HG03025 (cell line): ENCODE measurements at regions not wholly inside any gene's neighbourhood (a gene's known extent, or its start where the extent isn't known, plus 50 kb on each side); places are given as distances from the start of the nearest gene placed in this dataset.

Experiments used
- ATAC-seq: cut with Tn5 transposase; IDR thresholded peaks from one replicate; pipeline ENCODE4 v1.9.1; 2021; ENCODE audit warnings: mild to moderate bottlenecking, moderate library complexity; ENCODE audit not compliant: unreplicated experiment, low FRiP score

DNA sequence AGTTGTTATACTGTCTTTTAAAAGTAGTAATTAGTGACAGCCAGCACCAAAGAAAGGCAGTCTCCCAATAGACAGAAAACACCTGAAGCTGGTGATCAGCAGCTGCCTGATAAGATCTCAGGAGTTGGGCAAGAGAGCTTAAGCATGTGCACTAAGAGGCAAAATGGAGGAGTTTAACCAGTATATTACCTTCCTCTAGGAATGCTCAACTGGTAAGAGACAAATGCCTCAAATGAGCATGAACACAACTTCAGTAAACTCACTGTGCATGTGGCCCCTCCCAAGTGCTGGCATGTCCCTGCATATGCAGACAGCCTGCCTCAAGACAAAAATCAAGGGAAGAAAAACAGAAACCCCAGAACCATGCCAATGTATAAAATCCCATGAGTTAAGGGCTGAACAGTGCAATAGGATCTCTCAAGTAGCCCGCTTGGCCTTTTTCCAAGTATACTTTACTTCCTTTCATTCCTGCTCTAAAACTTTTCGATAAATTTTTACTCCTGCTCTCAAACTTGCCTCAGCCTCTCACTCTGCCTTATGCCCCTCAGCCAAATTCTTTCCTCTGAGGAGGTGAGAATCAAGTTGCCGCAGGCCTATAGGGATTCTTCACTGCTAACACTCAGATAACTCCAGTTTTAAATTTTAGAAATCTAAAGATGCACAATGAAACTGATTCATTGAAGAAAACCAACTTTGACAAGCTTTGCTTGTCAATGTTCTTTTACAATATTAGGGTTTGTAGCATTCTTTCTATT lies 724.8 kb upstream of the RIOK2 start:
- no peak for ATAC-seq

GRCh38 chr5:97909541-97909940 lies 726.5 kb upstream of the RIOK2 start:
- ATAC-seq = no peak

GRCh38 chr5:97914483-97914882 lies 731.4 kb upstream of the RIOK2 start:
- ATAC-seq = no peak

GRCh38 chr5:97915106-97915505 lies 732.1 kb upstream of the RIOK2 start:
- no peak for ATAC-seq

DNA sequence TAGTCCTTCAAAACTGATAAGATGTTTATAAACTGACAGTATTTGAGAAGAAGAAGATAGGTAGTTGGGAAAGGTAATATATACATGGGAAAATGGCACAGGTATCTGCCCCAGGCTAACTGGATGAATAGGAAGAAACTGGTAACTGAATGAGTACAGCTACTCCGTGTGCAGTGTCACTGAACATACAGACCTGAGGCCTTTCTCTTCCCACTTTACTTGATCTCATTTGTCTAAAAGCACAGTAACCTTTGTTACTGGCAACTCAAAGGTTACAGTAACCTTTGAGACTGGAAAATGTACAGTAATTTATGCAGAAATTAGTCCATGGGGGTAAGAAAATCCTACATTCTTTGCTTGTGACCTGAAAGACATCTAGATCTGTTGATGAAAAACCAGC lies 735.0 kb upstream of the RIOK2 start:
- no peak for ATAC-seq

GRCh38 chr5:97918620-97919019 lies 735.6 kb upstream of the RIOK2 start:
- ATAC-seq = no peak

GRCh38 chr5:97919719-97920118 lies 736.7 kb upstream of the RIOK2 start:
- ATAC-seq = no peak

DNA sequence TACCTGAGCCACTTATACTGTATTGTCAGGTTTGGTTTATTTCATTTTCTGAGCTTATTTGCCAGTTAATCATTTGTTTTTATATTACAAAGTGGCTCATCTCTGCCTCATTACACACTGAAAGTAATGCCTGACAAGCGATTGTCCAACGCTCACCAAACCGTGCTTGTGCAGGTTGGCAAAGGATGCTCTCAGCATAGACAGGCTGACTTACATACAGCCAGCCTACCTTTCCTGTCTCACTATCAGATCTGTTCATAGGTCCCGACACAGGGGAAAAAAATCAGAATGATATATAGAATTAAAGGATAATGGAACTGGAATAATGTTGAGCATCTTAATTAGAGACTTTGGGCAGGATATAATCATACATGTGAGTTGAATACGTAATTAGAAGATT lies 739.7 kb upstream of the RIOK2 start:
- no peak for ATAC-seq

DNA sequence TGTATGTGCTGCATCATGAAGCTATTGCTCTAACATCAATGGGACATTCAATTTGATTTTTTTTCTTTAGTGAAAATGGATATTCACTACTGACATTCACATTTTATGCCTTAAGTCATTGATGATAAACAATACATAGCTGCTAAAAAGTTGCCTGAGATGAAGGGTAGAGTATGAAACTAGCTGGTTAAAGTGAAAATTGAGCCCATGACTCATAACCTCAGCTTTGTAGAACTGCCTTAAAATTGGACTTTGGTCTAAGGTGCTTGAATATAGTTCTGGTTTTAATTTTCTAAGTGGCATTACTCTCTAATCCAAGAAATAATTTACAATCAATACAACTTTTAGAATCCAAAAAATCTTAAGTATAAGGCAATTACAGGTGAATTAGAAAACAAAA lies 740.4 kb upstream of the RIOK2 start:
- no peak for ATAC-seq

DNA sequence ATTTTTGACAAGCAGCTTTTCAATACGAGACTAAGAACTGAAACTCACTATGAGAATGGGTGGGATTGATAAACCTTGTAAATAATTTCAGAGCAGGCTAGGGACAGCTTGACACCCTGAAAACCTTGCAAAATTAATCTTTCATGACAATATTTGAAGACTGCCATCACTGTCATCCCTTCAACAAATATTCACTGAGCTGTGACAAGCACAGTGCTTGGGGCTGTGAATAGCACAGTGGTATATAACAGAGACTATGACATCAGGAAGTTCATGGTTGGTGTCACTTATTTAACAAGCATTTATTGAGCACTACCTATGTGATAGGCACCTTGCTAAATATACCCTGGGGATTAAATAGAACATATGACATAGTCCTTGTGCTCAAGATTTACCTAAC lies 741.0 kb upstream of the RIOK2 start:
- ATAC-seq = no peak

DNA sequence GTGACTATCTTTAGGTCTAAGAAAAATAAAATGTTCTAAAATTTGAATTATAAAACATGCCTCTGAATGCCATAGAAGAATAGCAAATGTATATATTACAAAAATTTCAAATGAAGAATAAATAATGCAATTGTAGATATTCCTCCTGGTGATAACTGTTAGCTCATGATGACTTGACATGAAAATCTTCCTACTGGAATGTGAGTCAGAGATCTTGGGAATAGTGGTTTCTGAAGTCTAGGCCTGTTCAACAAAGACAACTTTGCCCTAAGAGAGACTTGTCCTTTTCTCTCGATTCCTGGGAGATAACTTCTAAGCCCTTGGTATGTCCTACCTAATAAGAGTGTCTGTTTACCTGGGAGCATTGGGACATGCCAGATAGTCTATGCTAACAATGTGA lies 746.3 kb upstream of the RIOK2 start:
- ATAC-seq = no peak

GRCh38 chr5:97931829-97932228 lies 748.8 kb upstream of the RIOK2 start:
- no peak for ATAC-seq

DNA sequence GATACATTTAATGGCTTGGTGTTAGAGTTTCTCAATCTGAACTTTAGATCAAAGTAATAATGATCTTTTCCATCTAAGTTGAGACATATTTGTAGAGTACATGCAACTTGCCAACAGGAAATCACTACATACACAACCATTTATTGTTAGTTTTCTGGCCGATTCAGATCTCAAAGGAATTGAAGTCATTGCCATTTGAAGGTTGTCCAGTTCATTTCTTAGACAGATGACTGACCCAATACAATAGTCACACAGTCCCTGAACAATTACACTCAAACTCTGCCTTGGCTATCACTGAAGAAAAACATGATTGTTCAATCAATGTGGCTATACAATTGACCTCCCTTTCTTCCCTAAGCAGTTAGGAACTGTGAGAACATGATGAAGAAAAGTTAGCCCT lies 753.2 kb upstream of the RIOK2 start:
- no peak for ATAC-seq

GRCh38 chr5:97937846-97938245 lies 754.8 kb upstream of the RIOK2 start:
- ATAC-seq = no peak

GRCh38 chr5:97943036-97943435 lies 760.0 kb upstream of the RIOK2 start:
- ATAC-seq = no peak

- ATAC-seq = no peak
Measured at GRCh38 chr5:97951139-97951538, 768.1 kb upstream of the RIOK2 start.

DNA sequence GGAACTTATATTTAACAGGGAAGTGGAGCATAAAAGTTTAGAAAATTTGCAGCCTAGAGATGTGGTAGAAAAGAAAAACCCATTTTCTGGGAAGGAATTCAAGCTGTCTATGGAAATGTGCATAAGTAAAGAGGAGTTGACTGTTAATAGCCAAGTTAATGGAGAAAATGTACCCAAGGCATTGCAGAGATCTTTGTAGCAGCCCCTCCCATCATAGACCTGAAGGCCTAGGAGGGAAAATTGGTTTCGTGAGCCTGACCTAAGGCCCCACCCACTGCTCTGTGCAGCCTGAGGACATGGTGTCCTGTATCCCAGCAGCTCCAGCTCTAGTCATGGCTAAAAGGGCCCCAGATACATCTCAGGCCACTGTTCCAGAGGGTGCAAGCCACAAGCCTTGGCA lies 772.4 kb upstream of the RIOK2 start:
- ATAC-seq = no peak

DNA sequence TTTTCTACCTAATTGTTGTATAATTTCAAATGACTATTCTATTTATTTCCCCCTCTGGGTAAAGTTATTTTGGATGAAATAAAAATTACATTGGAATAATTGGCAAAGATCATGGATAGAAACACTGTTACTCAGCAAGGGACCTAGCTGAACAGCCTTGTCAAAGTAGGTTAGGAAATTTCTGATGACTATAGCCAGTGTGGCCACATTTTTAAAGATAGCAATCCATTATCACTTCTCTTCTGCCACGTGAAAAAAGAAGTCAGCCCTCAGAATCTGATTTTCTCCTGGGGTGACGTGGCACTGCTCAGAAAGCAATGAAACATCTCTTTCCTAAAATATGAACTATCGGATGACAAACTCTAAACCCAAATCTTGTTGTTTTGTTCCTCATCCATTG lies 784.2 kb upstream of the RIOK2 start:
- no peak for ATAC-seq

DNA sequence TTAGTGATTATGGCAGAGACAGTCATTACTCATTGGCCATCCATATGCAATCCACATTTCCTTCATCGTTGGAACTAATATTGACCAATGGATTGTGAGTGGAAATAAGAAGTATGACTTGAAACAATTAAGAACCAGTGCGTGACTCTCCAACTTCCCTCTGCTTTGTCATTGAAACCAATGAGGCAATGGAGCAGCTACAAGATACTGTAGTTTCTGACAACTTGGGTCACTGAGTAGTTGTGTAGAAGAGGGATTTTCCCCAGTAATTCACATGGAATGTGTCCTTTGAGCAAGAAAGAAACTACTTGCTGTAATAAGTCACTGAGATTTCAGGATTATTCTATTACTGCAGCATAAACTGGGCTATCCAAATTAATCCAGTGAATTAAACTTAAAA lies 785.3 kb upstream of the RIOK2 start:
- no peak for ATAC-seq

GRCh38 chr5:97979740-97980139 lies 793.7 kb upstream of the RGMB start:
- no peak for ATAC-seq

GRCh38 chr5:97980291-97980690 lies 793.2 kb upstream of the RGMB start:
- no peak for ATAC-seq

- no peak for ATAC-seq
Measured at GRCh38 chr5:97986069-97986468, 787.4 kb upstream of the RGMB start.

DNA sequence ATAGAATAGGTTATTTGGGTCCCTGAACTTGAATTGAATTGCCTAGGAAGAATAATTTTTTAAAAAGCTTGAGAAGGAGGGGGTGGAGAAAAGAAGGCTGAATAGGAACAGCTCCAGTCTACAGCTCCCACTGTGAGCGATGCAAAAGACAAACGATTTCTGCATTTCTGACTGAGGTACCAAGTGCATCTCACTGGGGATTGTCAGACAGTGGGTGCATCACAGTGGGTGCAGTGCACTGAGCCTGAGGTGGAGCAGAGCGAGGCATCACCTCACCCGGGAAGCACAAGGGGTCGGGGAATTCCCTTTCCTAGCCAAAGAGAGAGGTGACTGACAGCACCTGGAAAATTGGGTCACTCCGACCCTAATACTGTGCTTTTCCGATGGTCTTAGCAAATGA lies 782.2 kb upstream of the RGMB start:
- no peak for ATAC-seq
